ENCODE measurements at regions not wholly inside any gene's neighbourhood (a gene's known extent, or its start where the extent isn't known, plus 50 kb on each side); places are given as distances from the start of the nearest gene placed in this dataset.

DNA sequence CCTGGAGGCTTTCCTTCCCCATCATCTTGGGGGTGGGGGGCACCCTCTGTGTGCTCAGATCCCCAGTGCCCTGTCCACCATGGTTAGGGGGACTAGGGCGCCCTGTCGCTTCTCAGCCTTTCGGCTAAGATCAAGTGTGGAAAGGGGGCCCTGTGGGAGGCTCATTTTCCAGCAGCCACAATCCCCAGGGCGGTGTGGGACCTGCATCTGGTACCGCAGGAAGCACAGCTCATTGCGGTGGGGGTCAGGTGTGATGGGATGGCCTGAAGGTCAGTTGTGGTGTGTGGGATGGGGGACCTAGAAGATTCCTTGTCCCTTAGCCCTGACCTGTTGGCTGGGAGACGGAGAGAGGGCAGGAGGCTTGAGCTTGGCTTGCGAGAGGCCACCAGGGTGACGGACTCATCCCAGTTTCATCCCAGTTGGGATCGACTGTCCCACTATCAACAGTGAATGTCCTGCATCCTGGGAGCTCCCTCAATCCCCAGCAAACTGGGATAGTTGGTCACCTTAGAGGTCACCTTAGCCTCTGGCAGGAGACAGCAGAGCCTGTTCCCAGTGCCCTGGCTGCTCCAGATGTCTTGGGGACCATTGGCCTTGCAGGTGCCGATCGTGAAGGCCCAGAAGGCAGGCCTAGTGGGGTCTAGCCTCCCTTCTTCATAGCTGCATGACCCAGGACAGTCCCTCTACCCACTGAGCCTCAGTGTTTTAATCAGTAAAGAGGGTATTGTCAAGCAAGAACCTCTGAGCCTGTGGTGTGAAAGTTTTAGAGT lies 64.5 kb upstream of the PMEPA1 start:
- TF ChIP-seq, protein P1, sequence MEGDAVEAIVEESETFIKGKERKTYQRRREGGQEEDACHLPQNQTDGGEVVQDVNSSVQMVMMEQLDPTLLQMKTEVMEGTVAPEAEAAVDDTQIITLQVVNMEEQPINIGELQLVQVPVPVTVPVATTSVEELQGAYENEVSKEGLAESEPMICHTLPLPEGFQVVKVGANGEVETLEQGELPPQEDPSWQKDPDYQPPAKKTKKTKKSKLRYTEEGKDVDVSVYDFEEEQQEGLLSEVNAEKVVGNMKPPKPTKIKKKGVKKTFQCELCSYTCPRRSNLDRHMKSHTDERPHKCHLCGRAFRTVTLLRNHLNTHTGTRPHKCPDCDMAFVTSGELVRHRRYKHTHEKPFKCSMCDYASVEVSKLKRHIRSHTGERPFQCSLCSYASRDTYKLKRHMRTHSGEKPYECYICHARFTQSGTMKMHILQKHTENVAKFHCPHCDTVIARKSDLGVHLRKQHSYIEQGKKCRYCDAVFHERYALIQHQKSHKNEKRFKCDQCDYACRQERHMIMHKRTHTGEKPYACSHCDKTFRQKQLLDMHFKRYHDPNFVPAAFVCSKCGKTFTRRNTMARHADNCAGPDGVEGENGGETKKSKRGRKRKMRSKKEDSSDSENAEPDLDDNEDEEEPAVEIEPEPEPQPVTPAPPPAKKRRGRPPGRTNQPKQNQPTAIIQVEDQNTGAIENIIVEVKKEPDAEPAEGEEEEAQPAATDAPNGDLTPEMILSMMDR (IDR thresholded peaks at IDR 0.05; ENCODE audit: low read depth, low read length), result no peak
- TF ChIP-seq EZH2phosphoT487 (IDR thresholded peaks at IDR 0.05; ENCODE audit: low read depth), result no peak
